Esophagus squamous epithelium (tissue), 5 donors: ENCODE measurements at regions not wholly inside any gene's neighbourhood (a gene's known extent, or its start where the extent isn't known, plus 50 kb on each side); places are given as distances from the start of the nearest gene placed in this dataset.

ENCODE experiments used
- DNase-seq: peaks from one replicate; lab custom pipeline; 2025; lab: John Stamatoyannopoulos, UW
- H3K27ac ChIP-seq, 4 donors: fragments of 200-600 bp; sonication (generic); one replicate each; pipeline ENCODE4 v1.5.1; 2016 to 2019; ENCODE audit warnings: mild to moderate bottlenecking in 1 of 4
- H3K27me3 ChIP-seq, 4 donors: fragments of 200-600 bp; sonication (generic); 1 replicate in 3 of 4; 2 replicates in 1 of 4; pipeline versions ENCODE4 v1.5.1 to v1.6.0; 2017 to 2021; ENCODE audit warnings: antibody characterized with exemption in 1 of 4
- H3K36me3 ChIP-seq, 3 donors: fragments of 200-600 bp; sonication (generic); one replicate each; pipeline ENCODE4 v1.5.1; 2016 to 2019
- H3K4me1 ChIP-seq, 3 donors: fragments of 200-600 bp; sonication (generic); one replicate each; pipeline ENCODE4 v1.5.1; 2017 to 2019
- H3K4me3 ChIP-seq, 4 donors: fragments of 200-600 bp; sonication (generic); 1 replicate in 3 of 4; 2 replicates in 1 of 4; pipeline ENCODE4 v1.5.1; 2016 to 2019; ENCODE audit warnings: mild to moderate bottlenecking in 2 of 4, moderate library complexity in 1 of 4
- H3K9me3 ChIP-seq, 3 donors: fragments of 200-600 bp; sonication (generic); one replicate each; pipeline ENCODE4 v1.5.1; 2016 to 2019
- CTCF ChIP-seq, 6 experiments: fragments of 450-650 bp in 4 of 6; fragments of 200-600 bp in 2 of 6; sonication (generic) in 2 of 6; IDR thresholded peaks; one replicate each; pipeline ENCODE4 v1.5.1; 2016 to 2019; ENCODE audit warnings: antibody characterized with exemption in 6 of 6, mild to moderate bottlenecking in 4 of 6, moderate library complexity in 4 of 6
- POLR2A ChIP-seq, 4 donors: fragments of 450-650 bp; IDR thresholded peaks; one replicate each; pipeline ENCODE4 v1.6.1; 2017; ENCODE audit warnings: antibody characterized with exemption in 4 of 4, mild to moderate bottlenecking in 4 of 4, moderate library complexity in 3 of 4
- WGBS, 2 donors: methylation state at CpG; one replicate each; pipeline ENCODE4 v1.1.5; 2018; 5-methylcytosine and 5-hydroxymethylcytosine counted together
- intact Hi-C: fragments of 100-400 bp; cut with DNase I; formaldehyde crosslinking; loops from one replicate; pipeline ENCODE4 v1.15.0; 2022
- donor health status: DM: yes; HTN: yes; CAD: no.

GRCh38 chr6:54440549-54440948 is 132.3 kb downstream of the TINAG start:
- no peak overlapping the region for H3K27ac ChIP-seq
- no peaks in the 10 kb centered on the region for H3K4me1 ChIP-seq
- no peaks in the 10 kb centered on the region for H3K9me3 ChIP-seq
- WGBS, 2 donors = 50% methylated on average over 1 to 2 of the region's 2 CpGs
- no peak for DNase-seq
- no peak for TF ChIP-seq CTCF (IDR thresholded peaks at IDR 0.05)
- no peak for TF ChIP-seq POLR2A (IDR thresholded peaks at IDR 0.05)
- intact Hi-C loops = no loop called here
- H3K4me3 ChIP-seq = no peak overlapping the region
- H3K36me3 ChIP-seq = no peaks in the 10 kb centered on the region
- no peaks in the 10 kb centered on the region for H3K27me3 ChIP-seq

GRCh38 chr6:54441020-54441419 is 132.8 kb downstream of the TINAG start:
- no peak for TF ChIP-seq CTCF (IDR thresholded peaks at IDR 0.05)
- no peak for TF ChIP-seq POLR2A (IDR thresholded peaks at IDR 0.05)
- DNase-seq = no peak
- Histone ChIP-seq H3K36me3 (no peaks in the 10 kb centered on the region), H3K27ac (no peak overlapping the region), H3K4me1 (no peaks in the 10 kb centered on the region), H3K27me3 (no peaks in the 10 kb centered on the region), H3K9me3 (no peaks in the 10 kb centered on the region), H3K4me3 (no peak overlapping the region)
- WGBS, 2 donors = 88 to 100% methylated on average over 1 of the region's 2 CpGs
- intact Hi-C loops = no loop called here

- H3K4me3 ChIP-seq = no peak overlapping the region
- intact Hi-C loops = no loop called here
- H3K9me3 ChIP-seq = no peaks in the 10 kb centered on the region
- TF ChIP-seq POLR2A (IDR thresholded peaks at IDR 0.05) = no peak
- TF ChIP-seq CTCF (IDR thresholded peaks at IDR 0.05) = no peak
- H3K4me1 ChIP-seq = no peaks in the 10 kb centered on the region
- no peak for DNase-seq
- no peaks in the 10 kb centered on the region for H3K27me3 ChIP-seq
- no peak overlapping the region for H3K27ac ChIP-seq
- 75 to 90% methylated on average over 2 to 4 of the region's 7 CpGs for WGBS, 2 donors
- H3K36me3 ChIP-seq = no peaks in the 10 kb centered on the region
Measured at GRCh38 chr6:54441687-54442248, 133.5 kb downstream of the TINAG start.

- no peaks in the 10 kb centered on the region for H3K27me3 ChIP-seq
- intact Hi-C loops = no loop called here
- H3K27ac ChIP-seq = no peak overlapping the region
- no peak overlapping the region for H3K4me3 ChIP-seq
- H3K4me1 ChIP-seq = no peaks in the 10 kb centered on the region
- H3K36me3 ChIP-seq = no peaks in the 10 kb centered on the region
- TF ChIP-seq CTCF (IDR thresholded peaks at IDR 0.05) (no peak), POLR2A (IDR thresholded peaks at IDR 0.05) (no peak)
- no peak for DNase-seq
- H3K9me3 ChIP-seq = no peaks in the 10 kb centered on the region
Measured at GRCh38 chr6:54445207-54445606, 137.0 kb downstream of the TINAG start.

GRCh38 chr6:54448617-54449016 is 140.4 kb downstream of the TINAG start:
- Histone ChIP-seq H3K9me3 (no peaks in the 10 kb centered on the region), H3K4me1 (no peaks in the 10 kb centered on the region), H3K27ac (no peak overlapping the region), H3K36me3 (no peaks in the 10 kb centered on the region), H3K27me3 (no peaks in the 10 kb centered on the region), H3K4me3 (no peak overlapping the region)
- TF ChIP-seq CTCF (IDR thresholded peaks at IDR 0.05) (no peak), POLR2A (IDR thresholded peaks at IDR 0.05) (no peak)
- no peak for DNase-seq
- intact Hi-C loops = no loop called here
- 52 to 68% methylated on average over 4 of the region's 4 CpGs for WGBS, 2 donors
